ENCODE measurements at regions not wholly inside any gene's neighbourhood (a gene's known extent, or its start where the extent isn't known, plus 50 kb on each side); places are given as distances from the start of the nearest gene placed in this dataset.
"Not testable (repeated sequence)": the region's sequence is repeated elsewhere in the genome, so short reads cannot be mapped to it uniquely, and the experiment has no call there.

- TF ChIP-seq USF2 (IDR thresholded peaks at IDR 0.05; ENCODE audit: borderline replicate concordance, low read depth, low read length); RAD21 (IDR thresholded peaks at IDR 0.05; ENCODE audit: low read length); CTCF (IDR thresholded peaks at IDR 0.05); POLR2AphosphoS5 (IDR thresholded peaks at IDR 0.05; ENCODE audit: low read depth, low read length); EZH2phosphoT487 (IDR thresholded peaks at IDR 0.05; ENCODE audit: borderline replicate concordance, low read depth); RFX5 (IDR thresholded peaks at IDR 0.05; ENCODE audit: low read length): not testable (repeated sequence)
Measured at GRCh38 chr1:146443088-146443870, 214.5 kb upstream of the NOTCH2NLA start.

All from SK-N-SH (cell line).